ENCODE measurements at regions not wholly inside any gene's neighbourhood (a gene's known extent, or its start where the extent isn't known, plus 50 kb on each side); places are given as distances from the start of the nearest gene placed in this dataset.

GRCh38 chr19:31450696-31451095, 101.5 kb upstream of the TSHZ3 start:
- TF ChIP-seq ZNF70 (CRISPR knock-in tag; IDR thresholded peaks at IDR 0.05) (no peak), RARB (CRISPR knock-in tag; IDR thresholded peaks at IDR 0.05) (no peak), SNAI2 (CRISPR knock-in tag; IDR thresholded peaks at IDR 0.05) (no peak), TCF4 (CRISPR knock-in tag; IDR thresholded peaks at IDR 0.05; ENCODE audit: borderline replicate concordance) (no peak), ARNTL (CRISPR knock-in tag; IDR thresholded peaks at IDR 0.05; ENCODE audit: borderline replicate concordance, low read depth) (no peak), TOX (CRISPR knock-in tag; IDR thresholded peaks at IDR 0.05; ENCODE audit: borderline replicate concordance) (no peak), CREB5 (CRISPR knock-in tag; IDR thresholded peaks at IDR 0.05; ENCODE audit: low read depth) (no peak), ZC3H10 (CRISPR knock-in tag; IDR thresholded peaks at IDR 0.05) (no peak), ZNF8 (CRISPR knock-in tag; IDR thresholded peaks at IDR 0.05) (no peak)
